GM18909 (cell line): ENCODE measurements at regions not wholly inside any gene's neighbourhood (a gene's known extent, or its start where the extent isn't known, plus 50 kb on each side); places are given as distances from the start of the nearest gene placed in this dataset.
A peak's percentile ranks its signal among the peaks of the same experiment; 100 is the strongest.
"Not testable (repeated sequence)": the region's sequence is repeated elsewhere in the genome, so short reads cannot be mapped to it uniquely, and the experiment has no call there.

Source experiments
- ATAC-seq: cut with Tn5 transposase; IDR thresholded peaks from one replicate; pipeline ENCODE4 v1.9.1; 2021; ENCODE audit warnings: mild to moderate bottlenecking; ENCODE audit not compliant: unreplicated experiment, poor library complexity

DNA sequence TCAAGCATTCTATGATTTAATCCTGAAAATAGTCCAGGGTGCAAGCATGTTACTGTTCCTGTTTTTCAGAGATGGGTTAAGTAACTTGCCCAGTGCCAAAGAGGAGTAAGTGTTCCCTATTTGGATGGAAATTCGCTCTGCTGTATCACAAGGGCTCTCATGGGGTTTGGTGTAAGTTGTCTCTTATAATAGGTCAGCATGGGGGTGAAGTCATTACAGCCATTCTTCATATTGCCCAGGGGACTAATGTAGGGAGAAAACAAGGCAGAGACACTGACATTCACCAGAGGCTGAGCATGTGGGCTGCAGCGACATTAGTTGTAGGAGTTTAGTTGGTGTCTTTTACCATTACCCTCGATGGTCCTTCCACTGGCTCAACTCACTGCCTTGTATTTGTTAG lies 142.1 kb upstream of the GLRA1 start:
- ATAC-seq: no peak

DNA sequence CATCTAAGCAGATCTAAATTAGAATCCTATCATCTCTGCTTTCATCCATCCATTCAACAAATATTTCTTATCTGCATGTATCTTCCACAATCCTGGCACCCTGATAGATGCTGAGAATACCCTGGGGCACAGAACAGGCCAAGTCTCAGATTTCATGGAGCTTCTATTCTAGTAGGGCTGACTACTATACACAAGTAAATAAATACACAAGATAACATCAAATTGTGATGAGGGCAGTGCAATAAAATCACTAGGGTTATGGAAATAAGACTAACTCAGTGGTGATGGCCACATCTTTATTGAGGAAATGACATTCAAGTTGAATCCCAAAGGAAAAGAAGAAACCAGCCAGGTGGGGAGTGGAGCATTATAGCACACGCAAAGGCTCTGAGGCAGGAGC lies 138.4 kb upstream of the GLRA1 start:
- no peak for ATAC-seq

DNA sequence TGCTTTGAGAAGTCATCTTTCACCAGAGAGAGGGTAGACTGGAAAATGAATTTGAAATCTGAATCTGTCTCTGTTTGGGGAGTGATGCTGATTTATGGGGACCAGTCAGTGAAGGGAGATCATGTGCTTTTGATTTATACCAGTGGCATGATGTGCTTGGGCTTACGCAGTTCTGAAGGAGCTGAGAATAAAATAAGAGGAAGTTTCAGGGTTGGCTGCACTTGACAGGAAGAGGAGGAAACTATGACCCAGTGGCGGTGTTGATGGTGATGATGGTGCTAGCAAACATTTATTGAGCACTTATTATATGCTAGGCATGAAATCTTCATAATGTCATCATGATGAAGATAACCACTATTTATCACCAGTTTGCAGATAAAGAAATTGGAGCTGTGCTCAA lies 136.4 kb upstream of the GLRA1 start:
- ATAC-seq: peak; percentile 65

DNA sequence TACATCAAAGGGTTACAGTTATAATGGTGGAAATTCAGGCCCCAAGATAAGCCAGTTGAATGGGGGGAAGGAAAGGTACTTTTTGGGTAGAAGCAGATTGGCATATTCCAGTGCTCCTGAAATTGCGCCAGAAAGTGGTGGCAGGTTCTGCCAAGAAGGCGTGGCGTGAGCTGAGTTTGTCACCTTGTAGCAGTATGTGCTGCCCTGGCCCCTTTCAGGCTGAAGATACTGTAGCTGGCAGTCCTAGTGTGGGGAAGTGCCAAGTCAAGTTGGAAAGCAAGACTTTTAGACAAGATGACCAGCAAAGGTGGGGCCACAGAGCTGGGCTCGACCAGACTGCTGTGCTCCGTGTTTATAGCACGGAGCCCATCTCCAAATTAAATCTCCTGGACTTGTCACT lies 133.6 kb upstream of the GLRA1 start:
- ATAC-seq: no peak

DNA sequence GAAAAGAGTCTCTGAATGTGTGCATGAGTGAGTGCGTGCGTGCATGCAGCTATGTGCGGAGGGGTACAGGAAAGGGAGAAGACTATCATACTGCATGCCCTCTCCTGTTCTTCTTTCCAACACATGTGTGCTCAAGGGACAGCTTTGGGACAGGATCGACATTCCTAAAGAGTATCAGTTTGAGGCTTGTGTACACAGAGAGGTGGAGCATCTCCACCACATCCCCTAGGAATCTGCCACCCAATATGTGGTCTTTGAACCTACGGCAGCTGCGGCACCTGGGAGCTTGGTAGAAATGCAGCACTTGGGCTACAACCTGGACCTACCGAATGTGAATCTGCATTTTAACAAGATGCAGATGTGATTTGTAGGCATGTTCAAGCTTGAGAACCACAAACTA lies 132.3 kb upstream of the GLRA1 start:
- no peak for ATAC-seq

DNA sequence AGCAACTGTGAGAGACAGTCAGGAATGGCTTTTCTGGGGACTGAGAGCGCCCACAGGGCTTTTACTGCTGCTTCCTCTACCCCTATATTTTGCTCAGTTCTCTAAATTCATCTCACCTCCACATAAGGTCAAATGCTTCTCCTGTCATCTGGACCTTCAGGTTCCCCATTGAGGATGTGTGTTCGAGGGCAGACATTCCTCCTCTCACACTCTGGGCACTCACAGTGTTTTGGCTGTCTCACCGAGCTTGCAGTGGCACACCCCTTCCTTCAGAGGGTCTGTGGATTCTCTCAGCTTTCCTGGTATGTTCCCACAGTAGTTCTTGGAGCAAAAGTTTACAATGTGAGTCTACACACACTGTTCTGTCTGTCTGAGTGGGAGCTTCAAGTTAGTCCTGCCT lies 127.8 kb upstream of the GLRA1 start:
- ATAC-seq: no peak

DNA sequence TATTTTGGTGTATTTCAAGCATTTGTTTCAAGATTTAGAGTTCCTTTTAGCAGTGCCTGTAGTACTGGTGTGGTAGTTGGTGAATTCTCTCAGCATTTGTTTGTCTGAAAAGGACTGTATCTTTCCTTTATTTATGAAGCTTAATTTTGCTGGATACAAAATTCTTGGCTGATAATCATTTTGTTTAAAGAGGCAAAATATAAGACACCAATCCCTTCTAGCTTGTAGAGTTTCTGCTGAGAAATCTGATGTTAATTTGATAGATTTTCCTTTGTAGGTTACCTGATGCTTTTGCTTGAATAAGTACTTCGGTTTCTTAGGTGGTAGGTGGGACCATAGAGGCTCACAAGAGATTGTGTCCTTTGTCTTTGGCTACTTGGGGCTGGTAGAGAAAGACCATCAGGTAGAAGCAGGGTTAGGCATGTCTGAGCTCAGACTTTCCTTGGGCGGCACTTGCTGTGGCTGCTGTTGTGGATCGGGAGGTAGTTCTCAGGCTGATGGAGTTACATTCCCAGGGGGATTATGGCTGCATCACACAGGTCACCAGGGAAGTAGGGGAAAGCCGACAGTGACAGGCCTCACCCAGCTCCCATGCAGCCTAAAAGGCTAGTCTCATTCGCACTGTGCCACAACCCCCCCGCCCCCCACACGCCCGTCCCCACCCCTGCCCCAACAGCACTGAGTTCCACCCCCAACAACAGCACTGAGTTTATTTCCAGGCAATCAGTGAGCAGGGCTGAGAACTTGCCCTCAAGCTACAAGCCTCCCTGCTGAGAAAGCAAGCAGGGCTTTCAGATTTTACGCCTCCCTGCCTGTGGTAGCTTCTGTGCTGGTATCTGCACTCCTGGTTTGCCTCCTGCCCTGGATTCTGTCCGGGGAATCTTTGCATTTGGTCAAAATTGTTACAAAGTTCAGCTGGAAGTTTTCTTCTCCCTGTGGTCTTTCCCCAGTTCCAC lies 127.1 kb upstream of the GLRA1 start:
- ATAC-seq: no peak

DNA sequence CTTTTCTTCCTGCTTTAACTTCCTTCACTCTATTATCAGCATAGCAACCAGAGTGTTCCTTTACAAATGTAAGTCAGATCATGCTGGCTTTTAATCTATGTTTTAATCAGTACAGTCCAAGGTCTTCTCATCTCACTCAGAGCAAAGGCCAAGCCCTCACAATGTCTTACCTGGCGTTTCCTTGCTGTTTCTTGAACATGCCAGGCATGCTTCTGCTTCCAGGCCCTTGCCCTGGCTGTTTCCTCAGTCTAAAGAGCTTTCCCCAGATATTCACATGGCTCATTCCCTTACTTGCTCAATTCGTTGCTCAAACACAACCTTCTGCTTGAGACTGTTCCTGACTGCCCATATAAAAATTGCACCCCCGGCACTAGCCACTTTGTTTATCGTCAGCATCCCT lies 121.7 kb upstream of the GLRA1 start:
- no peak for ATAC-seq

DNA sequence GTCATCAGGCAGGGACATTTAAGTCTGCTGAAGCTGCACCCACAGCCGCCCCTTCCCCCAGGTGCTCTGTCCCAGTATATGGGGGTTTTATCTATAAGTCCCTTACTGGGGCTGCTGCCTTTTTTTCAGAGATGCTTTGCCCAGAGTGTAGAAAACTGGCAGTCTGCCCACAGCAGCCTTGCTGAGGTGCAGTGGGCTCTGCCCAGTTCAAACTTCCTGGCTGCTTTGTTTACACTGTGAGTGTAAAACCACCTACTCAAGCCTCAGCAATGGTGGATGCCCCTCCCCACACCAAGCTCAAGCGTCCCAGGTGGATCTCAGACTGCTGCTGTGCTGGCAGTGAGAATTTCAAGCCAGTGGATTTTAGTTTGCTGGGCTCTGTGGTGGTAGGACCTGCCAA lies 114.2 kb upstream of the GLRA1 start:
- ATAC-seq: not testable (repeated sequence)

DNA sequence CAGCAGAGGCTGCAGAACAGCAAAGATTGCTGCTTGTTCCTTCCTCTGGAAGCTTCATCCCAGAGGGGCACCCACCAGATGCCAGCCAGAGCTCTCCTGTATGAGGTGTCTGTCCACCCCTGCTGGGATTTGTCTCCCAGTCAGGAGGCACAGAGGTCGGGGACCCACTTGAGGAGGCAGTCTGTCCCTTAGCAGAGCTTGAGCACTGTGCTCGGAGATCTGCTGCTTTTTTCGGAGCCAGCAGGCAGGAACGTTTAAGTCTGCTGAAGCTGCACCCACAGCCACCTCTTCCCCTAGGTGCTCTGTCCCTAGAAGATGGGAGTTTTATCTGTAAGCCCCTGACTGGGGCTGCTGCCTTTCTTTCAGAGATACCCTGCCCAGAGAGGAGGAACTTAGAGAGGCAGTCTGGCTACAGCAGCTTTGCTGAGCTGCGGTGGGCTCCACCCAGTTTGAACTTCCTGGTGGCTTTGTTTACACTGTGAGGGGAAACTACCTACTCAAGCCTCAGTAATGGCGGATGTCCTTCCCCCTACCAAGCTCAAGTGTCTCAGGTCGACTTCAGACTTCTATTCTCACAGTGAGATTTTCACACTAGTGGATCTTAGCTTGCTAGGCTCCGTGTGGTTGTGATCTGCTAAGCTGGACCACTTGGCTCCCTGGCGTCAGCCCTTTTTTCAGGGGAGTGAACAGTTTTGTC lies 101.8 kb upstream of the GLRA1 start:
- not testable (repeated sequence) for ATAC-seq

DNA sequence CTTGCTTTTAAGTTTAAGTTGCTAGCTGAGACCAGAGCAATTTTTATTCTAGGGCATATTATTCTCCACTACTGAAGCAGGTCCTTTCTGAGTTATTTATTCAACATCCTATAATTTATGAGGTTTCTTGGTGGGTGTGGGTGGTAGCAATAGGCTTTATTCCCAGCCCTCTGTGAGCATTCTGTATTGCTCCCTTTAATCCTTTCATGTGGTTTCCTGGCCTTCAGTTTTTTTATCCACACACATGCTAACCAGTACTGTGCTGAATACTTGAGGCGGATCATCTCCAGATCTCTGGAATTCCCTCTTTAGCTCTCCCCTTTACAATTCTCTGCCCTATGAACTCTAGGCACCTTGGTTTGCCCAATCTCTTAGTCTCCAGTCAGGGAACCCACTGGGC lies 91.8 kb upstream of the GLRA1 start:
- ATAC-seq: no peak

DNA sequence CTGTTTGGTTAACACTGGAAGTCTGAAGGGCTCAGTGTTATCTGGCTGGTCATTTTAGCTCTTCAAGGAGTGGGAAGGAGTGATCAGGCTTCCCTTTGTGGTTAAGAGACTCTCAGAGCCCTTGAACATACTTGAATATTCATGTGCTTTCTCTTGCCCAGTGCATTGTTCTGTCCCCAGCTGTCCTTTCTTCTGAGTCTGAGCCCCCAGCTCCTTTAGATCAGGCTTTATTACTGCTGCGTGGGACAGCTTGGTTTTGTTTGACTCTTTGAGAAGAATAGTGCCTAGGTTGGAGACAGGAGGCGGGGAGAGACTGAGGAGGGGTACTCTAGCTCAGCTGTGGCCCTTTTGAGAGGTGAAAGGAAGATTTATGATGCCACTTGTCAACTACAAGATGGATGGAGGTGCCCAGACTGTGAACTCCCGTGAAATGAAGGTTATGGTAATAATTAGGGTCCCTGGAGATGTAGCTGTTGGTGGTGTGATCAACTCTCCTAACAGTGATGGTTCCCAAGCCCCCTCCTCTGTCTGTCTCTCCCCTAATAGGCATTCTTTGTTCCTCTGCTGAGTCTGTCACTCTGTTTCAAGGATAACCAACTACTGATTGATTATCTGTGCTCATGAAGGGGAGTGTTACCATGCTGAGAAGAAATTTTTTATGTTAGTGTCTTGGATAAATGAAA lies 83.1 kb upstream of the GLRA1 start:
- ATAC-seq: no peak

DNA sequence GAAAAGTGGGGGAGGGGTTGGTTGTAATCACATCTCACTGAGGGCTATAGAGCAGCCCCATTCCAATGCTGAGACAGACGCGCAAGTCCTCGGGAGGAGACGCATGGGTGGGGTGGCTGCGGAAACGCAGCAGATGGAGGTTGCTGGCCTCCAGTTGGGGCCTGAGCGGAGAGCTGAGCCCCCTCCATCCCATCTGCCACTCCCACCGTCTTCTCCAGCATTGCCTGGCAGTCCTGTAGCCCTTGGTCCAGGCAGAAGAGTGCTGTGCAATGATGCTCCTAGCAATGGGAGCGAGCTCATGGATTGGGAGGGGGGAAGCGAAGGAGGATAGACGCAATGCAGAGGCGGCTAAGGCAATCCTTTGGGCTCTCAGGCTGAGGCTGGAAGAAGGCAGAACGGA lies 79.4 kb upstream of the GLRA1 start:
- ATAC-seq: no peak
